PFSK-1 (cell line): ENCODE measurements at regions not wholly inside any gene's neighbourhood (a gene's known extent, or its start where the extent isn't known, plus 50 kb on each side); places are given as distances from the start of the nearest gene placed in this dataset.

Experiments used
- POLR2AphosphoS5 ChIP-seq: IDR thresholded peaks from 2 replicates; pipeline ENCODE4 v1.6.1; 2012; ENCODE audit warnings: low read depth, mild to moderate bottlenecking, control low read depth, low read length, moderate library complexity
- REST ChIP-seq, 2 experiments: IDR thresholded peaks; 2 replicates each; pipeline versions ENCODE4 v1.6.1 to v1.8.0; 2011 to 2012; ENCODE audit warnings: low read depth in 2 of 2, low read length in 2 of 2, control low read depth in 1 of 2, inconsistent platforms in 1 of 2, mild to moderate bottlenecking in 1 of 2, moderate library complexity in 1 of 2; ENCODE audit not compliant: insufficient read depth in 1 of 2
- TAF1 ChIP-seq: IDR thresholded peaks from 2 replicates; pipeline ENCODE4 v1.6.1; 2012; ENCODE audit warnings: low read length, control low read depth, borderline replicate concordance; ENCODE audit not compliant: insufficient read depth

GRCh38 chr18:61107113-61107512, 226.1 kb upstream of the CDH20 start:
- TF ChIP-seq REST (IDR thresholded peaks at IDR 0.05; ENCODE audit: insufficient read depth in 1 of 2, low read depth in 2 of 2, low read length in 2 of 2) (no peak), POLR2AphosphoS5 (no peak), TAF1 (no peak)
